ENCODE measurements at regions not wholly inside any gene's neighbourhood (a gene's known extent, or its start where the extent isn't known, plus 50 kb on each side); places are given as distances from the start of the nearest gene placed in this dataset.
"Not testable (repeated sequence)": the region's sequence is repeated elsewhere in the genome, so short reads cannot be mapped to it uniquely, and the experiment has no call there.

GRCh38 chr6:15086348-15087158, 159.3 kb upstream of the JARID2 start:
- DNase-seq (ENCODE audit: low spot score), result no peak

- DNase-seq (ENCODE audit: low spot score), result no peak
These were observed 158.7 kb upstream of the JARID2 start for GRCh38 chr6:15087186-15087589.

GRCh38 chr6:15088904-15089568, 156.8 kb upstream of the JARID2 start:
- DNase-seq (ENCODE audit: low spot score), result no peak

GRCh38 chr6:15089569-15090144, 156.2 kb upstream of the JARID2 start:
- no peak for DNase-seq (ENCODE audit: low spot score)

- no peak for DNase-seq (ENCODE audit: low spot score)
These were observed 155.7 kb upstream of the JARID2 start for GRCh38 chr6:15090145-15090579.

- DNase-seq (ENCODE audit: low spot score), result no peak
These were observed 155.0 kb upstream of the JARID2 start for GRCh38 chr6:15090745-15091384.

GRCh38 chr6:15096894-15097837, 148.7 kb upstream of the JARID2 start:
- DNase-seq (ENCODE audit: low spot score), result no peak

GRCh38 chr6:15101130-15101529, 144.7 kb upstream of the JARID2 start:
- DNase-seq (ENCODE audit: low spot score), result no peak

- no peak for DNase-seq (ENCODE audit: low spot score)
These were observed 143.6 kb upstream of the JARID2 start for GRCh38 chr6:15102241-15102640.

GRCh38 chr6:15106958-15107643, 138.8 kb upstream of the JARID2 start:
- no peak for DNase-seq (ENCODE audit: low spot score)

GRCh38 chr6:15107644-15108382, 138.1 kb upstream of the JARID2 start:
- no peak for DNase-seq (ENCODE audit: low spot score)

GRCh38 chr6:15108383-15108715, 137.5 kb upstream of the JARID2 start:
- DNase-seq (ENCODE audit: low spot score), result no peak

GRCh38 chr6:15109338-15110090, 136.4 kb upstream of the JARID2 start:
- no peak for DNase-seq (ENCODE audit: low spot score)

GRCh38 chr6:15110726-15111354, 135.0 kb upstream of the JARID2 start:
- DNase-seq (ENCODE audit: low spot score), result no peak

GRCh38 chr6:15111576-15111975, 134.3 kb upstream of the JARID2 start:
- not testable (repeated sequence) for DNase-seq (ENCODE audit: low spot score)

- no peak for DNase-seq (ENCODE audit: low spot score)
These were observed 132.3 kb upstream of the JARID2 start for GRCh38 chr6:15113587-15113986.

- no peak for DNase-seq (ENCODE audit: low spot score)
These were observed 131.8 kb upstream of the JARID2 start for GRCh38 chr6:15114061-15114460.

GRCh38 chr6:15116889-15117288, 129.0 kb upstream of the JARID2 start:
- no peak for DNase-seq (ENCODE audit: low spot score)

GRCh38 chr6:15121443-15121842, 124.4 kb upstream of the JARID2 start:
- DNase-seq (ENCODE audit: low spot score), result no peak

Data from LoVo (cell line).